Mucosa of descending colon (tissue), 3 donors: ENCODE measurements at regions not wholly inside any gene's neighbourhood (a gene's known extent, or its start where the extent isn't known, plus 50 kb on each side); places are given as distances from the start of the nearest gene placed in this dataset.

Experiments
- ATAC-seq: fragments of 200-7000 bp; cut with Tn5 transposase; one replicate; pipeline ENCODE4 v1.9.1; 2020; ENCODE audit warnings: mild to moderate bottlenecking, moderate library complexity
- DNase-seq, 3 donors: peaks; one replicate each; pipeline ENCODE4 v3.0.0-alpha.2; 2020
- H3K36me3 ChIP-seq: fragments of 200-600 bp; one replicate; pipeline ENCODE4 v1.8.0; 2021; ENCODE audit warnings: low read depth, mild to moderate bottlenecking
- H3K4me1 ChIP-seq: fragments of 200-600 bp; one replicate; pipeline ENCODE4 v1.8.0; 2021; ENCODE audit warnings: low read depth, mild to moderate bottlenecking
- H3K4me3 ChIP-seq: fragments of 200-600 bp; one replicate; pipeline ENCODE4 v1.8.0; 2021; ENCODE audit warnings: mild to moderate bottlenecking
- H3K9me3 ChIP-seq: fragments of 200-600 bp; one replicate; pipeline ENCODE4 v1.8.0; 2021; ENCODE audit warnings: mild to moderate bottlenecking
- CTCF ChIP-seq: fragments of 200-600 bp; IDR thresholded peaks from one replicate; pipeline ENCODE4 v1.8.0; 2022; ENCODE audit warnings: antibody characterized with exemption, mild to moderate bottlenecking
- intact Hi-C, 2 donors: fragments of 100-400 bp; cut with DNase I in 1 of 2; cut with micrococcal nuclease in 1 of 2; formaldehyde crosslinking; loops; one replicate each; pipeline versions ENCODE4 v1.11.0 to v1.11.1; 2022; cut with DNase I, micrococcal nuclease
- donor health status: DM: no; HTN: no; CAD: no; lungs with moderate emphysema.
- donor health status: DM: no; HTN: no; CAD: no.
- donor health status: DM: no; HTN: yes; CAD: no.

- Histone ChIP-seq H3K4me3 (no peak overlapping the region), H3K36me3 (no peaks in the 10 kb centered on the region), H3K9me3 (no peaks in the 10 kb centered on the region), H3K4me1 (no peaks in the 10 kb centered on the region)
- DNase-seq: no peak
- no peak for ATAC-seq
- intact Hi-C loops: no loop called here
- TF ChIP-seq CTCF: no peak
Observed at GRCh38 chr3:153385343-153385742, 223.3 kb downstream of the RAP2B start.

- no peak for ATAC-seq
- Histone ChIP-seq H3K4me1 (no peaks in the 10 kb centered on the region), H3K4me3 (no peak overlapping the region), H3K36me3 (no peaks in the 10 kb centered on the region), H3K9me3 (peaks cover 11% of the 10 kb centered on the region)
- intact Hi-C loops: no loop called here
- TF ChIP-seq CTCF: no peak
- no peak for DNase-seq
Observed at GRCh38 chr3:153392363-153392762, 230.3 kb downstream of the RAP2B start.

- intact Hi-C loops: no loop called here
- no peaks in the 10 kb centered on the region for H3K36me3 ChIP-seq
Observed at GRCh38 chr3:153394017-153394416, 232.0 kb downstream of the RAP2B start.

GRCh38 chr3:153396581-153396980 is 234.6 kb downstream of the RAP2B start:
- H3K4me3 ChIP-seq: no peak overlapping the region
- TF ChIP-seq CTCF: no peak
- no peak for ATAC-seq
- H3K4me1 ChIP-seq: no peaks in the 10 kb centered on the region
- peaks cover 11% of the 10 kb centered on the region for H3K9me3 ChIP-seq
- no peaks in the 10 kb centered on the region for H3K36me3 ChIP-seq
- intact Hi-C loops: no loop called here
- DNase-seq: no peak

More at GRCh38 chr3:153394017-153394416, 232.0 kb downstream of the RAP2B start:
- ATAC-seq: no peak
- DNase-seq: no peak
- no peaks in the 10 kb centered on the region for H3K4me1 ChIP-seq
- H3K4me3 ChIP-seq: no peak overlapping the region
- TF ChIP-seq CTCF: no peak
- H3K9me3 ChIP-seq: peaks cover 11% of the 10 kb centered on the region

GRCh38 chr3:153397794-153398193 is 235.8 kb downstream of the RAP2B start:
- intact Hi-C loops: no loop called here
- TF ChIP-seq CTCF: no peak
- Histone ChIP-seq H3K9me3 (peaks cover 11% of the 10 kb centered on the region), H3K4me1 (no peaks in the 10 kb centered on the region), H3K36me3 (no peaks in the 10 kb centered on the region), H3K4me3 (no peak overlapping the region)
- ATAC-seq: no peak
- no peak for DNase-seq

GRCh38 chr3:153399636-153400035 is 237.6 kb downstream of the RAP2B start:
- no peaks in the 10 kb centered on the region for H3K4me1 ChIP-seq
- H3K4me3 ChIP-seq: no peak overlapping the region
- no peak for DNase-seq
- no peak for TF ChIP-seq CTCF
- H3K9me3 ChIP-seq: peaks cover 2% of the 10 kb centered on the region
- no peak for ATAC-seq
- H3K36me3 ChIP-seq: no peaks in the 10 kb centered on the region
- intact Hi-C loops: no loop called here
